Nephron progenitor cell (in vitro differentiated cells): ENCODE measurements at regions not wholly inside any gene's neighbourhood (a gene's known extent, or its start where the extent isn't known, plus 50 kb on each side); places are given as distances from the start of the nearest gene placed in this dataset.

Experiments
- DNase-seq: peaks from one replicate; pipeline ENCODE4 v3.0.0; 2021
- H3K27ac Mint-ChIP-seq: 2 replicates; pipeline ENCODE4 v1.8.0; 2021; ENCODE audit warnings: mild to moderate bottlenecking, moderate library complexity, mixed read lengths
- H3K27me3 Mint-ChIP-seq: 2 replicates; pipeline ENCODE4 v1.8.0; 2021; ENCODE audit warnings: mild to moderate bottlenecking, low read depth, mixed read lengths; ENCODE audit not compliant: poor library complexity
- H3K36me3 Mint-ChIP-seq: 2 replicates; pipeline ENCODE4 v1.8.0; 2021; ENCODE audit warnings: low read depth, mixed read lengths
- H3K4me1 Mint-ChIP-seq: 2 replicates; pipeline ENCODE4 v1.8.0; 2021; ENCODE audit warnings: mixed read lengths
- H3K4me3 Mint-ChIP-seq: 2 replicates; pipeline ENCODE4 v1.8.0; 2021; ENCODE audit warnings: mild to moderate bottlenecking, moderate library complexity, mixed read lengths
- H3K9me3 Mint-ChIP-seq: 2 replicates; pipeline ENCODE4 v1.8.0; 2021; ENCODE audit warnings: mild to moderate bottlenecking, moderate library complexity, mixed read lengths
- TF ChIP-seq, protein P1 (sequence below): fragments of 200-600 bp; sonication (generic); IDR thresholded peaks from 2 replicates; pipeline ENCODE4 v1.5.0; 2021; ENCODE audit warnings: antibody characterized with exemption

DNA sequence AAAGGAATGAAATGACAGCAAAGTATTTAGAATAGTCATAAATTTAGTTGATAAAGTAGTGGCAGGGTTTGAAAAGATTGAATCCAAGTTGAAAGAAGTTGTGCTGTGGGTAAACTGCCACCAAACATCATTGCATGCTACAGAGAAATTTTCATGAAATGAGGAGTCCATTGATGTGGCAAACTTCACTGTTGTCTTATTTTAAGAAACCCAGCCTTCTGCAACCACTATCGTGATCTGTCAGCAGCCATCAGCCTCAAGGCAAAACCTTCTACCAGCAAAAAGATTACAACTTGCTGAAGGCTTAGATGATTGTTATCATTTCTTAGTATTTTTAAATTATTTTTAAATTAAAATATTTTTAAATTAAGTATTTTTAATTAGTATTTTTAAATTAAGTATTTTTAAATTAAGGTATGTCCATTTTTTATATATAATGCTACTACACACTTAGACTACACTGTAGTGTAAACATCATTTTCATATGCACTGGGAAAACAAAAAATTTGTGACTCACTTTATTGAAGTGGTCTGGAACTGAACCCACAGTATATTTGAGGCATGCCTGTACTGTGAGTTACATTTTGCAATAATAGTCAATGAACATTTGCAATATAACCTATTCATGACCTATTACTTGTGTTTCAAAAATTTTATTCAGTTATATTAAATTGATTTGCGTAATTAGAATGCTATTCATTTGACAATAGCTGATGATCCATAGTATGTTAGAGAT, 67.2 kb upstream of the SYT1 start:
- Mint-ChIP-seq H3K4me1 (no peaks in the 10 kb centered on the region), H3K36me3 (no peaks in the 10 kb centered on the region)

DNA sequence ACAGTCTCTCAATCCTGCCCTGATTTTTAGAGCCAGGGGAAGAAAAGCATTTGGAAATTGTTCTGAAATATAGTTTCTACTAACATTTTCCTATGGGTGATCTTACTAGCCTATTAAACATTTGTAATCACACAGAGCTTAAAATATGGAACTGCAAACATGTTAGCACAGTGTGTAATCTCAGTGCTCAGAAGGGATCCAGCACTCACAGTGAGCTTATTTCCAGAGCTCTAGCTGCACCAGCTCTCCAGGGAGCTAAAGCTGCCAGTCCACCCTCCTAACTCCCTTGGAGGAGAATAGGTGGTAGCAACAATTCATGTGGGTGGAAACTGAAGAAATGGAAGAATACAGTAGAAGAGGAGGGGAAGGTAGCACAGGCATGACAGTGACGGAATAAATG, 64.9 kb upstream of the SYT1 start:
- no peak overlapping the region for H3K27ac Mint-ChIP-seq
- H3K9me3 Mint-ChIP-seq: peaks cover 15% of the 10 kb centered on the region
- DNase-seq: no peak
- H3K36me3 Mint-ChIP-seq: no peaks in the 10 kb centered on the region
- H3K4me3 Mint-ChIP-seq: no peak overlapping the region
- no peaks in the 10 kb centered on the region for H3K4me1 Mint-ChIP-seq
- TF ChIP-seq, protein P1, sequence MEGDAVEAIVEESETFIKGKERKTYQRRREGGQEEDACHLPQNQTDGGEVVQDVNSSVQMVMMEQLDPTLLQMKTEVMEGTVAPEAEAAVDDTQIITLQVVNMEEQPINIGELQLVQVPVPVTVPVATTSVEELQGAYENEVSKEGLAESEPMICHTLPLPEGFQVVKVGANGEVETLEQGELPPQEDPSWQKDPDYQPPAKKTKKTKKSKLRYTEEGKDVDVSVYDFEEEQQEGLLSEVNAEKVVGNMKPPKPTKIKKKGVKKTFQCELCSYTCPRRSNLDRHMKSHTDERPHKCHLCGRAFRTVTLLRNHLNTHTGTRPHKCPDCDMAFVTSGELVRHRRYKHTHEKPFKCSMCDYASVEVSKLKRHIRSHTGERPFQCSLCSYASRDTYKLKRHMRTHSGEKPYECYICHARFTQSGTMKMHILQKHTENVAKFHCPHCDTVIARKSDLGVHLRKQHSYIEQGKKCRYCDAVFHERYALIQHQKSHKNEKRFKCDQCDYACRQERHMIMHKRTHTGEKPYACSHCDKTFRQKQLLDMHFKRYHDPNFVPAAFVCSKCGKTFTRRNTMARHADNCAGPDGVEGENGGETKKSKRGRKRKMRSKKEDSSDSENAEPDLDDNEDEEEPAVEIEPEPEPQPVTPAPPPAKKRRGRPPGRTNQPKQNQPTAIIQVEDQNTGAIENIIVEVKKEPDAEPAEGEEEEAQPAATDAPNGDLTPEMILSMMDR: no peak
- H3K27me3 Mint-ChIP-seq: no peaks in the 10 kb centered on the region

More for the DNA sequence above, 67.2 kb upstream of the SYT1 start:
- Mint-ChIP-seq H3K4me3 (no peak overlapping the region), H3K27me3 (no peaks in the 10 kb centered on the region), H3K9me3 (peaks cover 24% of the 10 kb centered on the region), H3K27ac (no peak overlapping the region)
- TF ChIP-seq, protein P1: no peak
- DNase-seq: no peak

DNA sequence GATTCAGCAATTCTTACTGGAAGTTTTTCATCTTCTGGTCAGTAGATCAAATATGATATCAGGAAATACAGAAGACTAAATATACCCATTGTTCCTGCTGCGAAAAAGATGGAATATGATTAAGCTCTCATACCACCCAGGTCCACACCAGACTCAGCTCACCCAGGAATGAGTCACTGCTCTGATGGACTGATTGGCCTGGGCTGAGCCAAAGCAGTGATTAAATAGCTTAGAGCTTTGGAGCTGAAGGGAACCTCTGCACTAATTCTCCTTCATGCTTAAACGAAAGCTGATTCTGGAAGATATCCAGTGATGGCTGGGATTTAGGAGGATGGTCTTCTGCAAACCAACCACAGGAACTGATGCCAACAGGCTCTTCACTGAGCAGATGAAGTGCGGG, 62.0 kb upstream of the SYT1 start:
- DNase-seq: no peak
- H3K36me3 Mint-ChIP-seq: no peaks in the 10 kb centered on the region
- H3K27me3 Mint-ChIP-seq: no peaks in the 10 kb centered on the region
- TF ChIP-seq, protein P1: no peak
- no peak overlapping the region for H3K4me3 Mint-ChIP-seq
- H3K27ac Mint-ChIP-seq: no peak overlapping the region
- H3K4me1 Mint-ChIP-seq: no peaks in the 10 kb centered on the region
- H3K9me3 Mint-ChIP-seq: no peaks in the 10 kb centered on the region

DNA sequence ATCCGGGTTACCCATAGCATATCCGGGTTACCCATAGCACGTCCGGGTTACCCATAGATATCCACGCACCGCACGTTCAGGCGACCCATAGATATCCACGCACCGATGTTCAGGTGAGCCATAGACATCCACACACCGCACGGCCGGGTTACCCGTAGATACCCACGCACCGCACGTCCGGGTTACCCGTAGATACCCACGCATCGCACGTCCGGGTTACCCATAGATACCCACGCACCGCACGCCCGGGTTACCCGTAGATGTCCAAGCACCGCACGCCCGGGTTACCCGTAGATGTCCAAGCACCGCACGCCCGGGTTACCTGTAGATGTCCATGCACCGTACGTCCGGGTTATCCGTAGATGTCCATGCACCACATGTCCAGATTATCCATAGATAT, 60.3 kb upstream of the SYT1 start:
- peaks cover 5% of the 10 kb centered on the region for H3K4me1 Mint-ChIP-seq

More for the DNA sequence above, 60.3 kb upstream of the SYT1 start:
- no peak overlapping the region for H3K27ac Mint-ChIP-seq
- TF ChIP-seq, protein P1: no peak
- H3K9me3 Mint-ChIP-seq: no peaks in the 10 kb centered on the region
- H3K4me3 Mint-ChIP-seq: no peak overlapping the region
- no peaks in the 10 kb centered on the region for H3K36me3 Mint-ChIP-seq
- H3K27me3 Mint-ChIP-seq: no peaks in the 10 kb centered on the region
- DNase-seq: no peak
